HT-29 (cell line): ENCODE measurements at regions not wholly inside any gene's neighbourhood (a gene's known extent, or its start where the extent isn't known, plus 50 kb on each side); places are given as distances from the start of the nearest gene placed in this dataset.
A peak's percentile ranks its signal among the peaks of the same experiment; 100 is the strongest.
"Not testable (repeated sequence)": the region's sequence is repeated elsewhere in the genome, so short reads cannot be mapped to it uniquely, and the experiment has no call there.

Experiments
- DNase-seq: peaks from one replicate; pipeline ENCODE4 v3.0.0-alpha.2; 2015; ENCODE audit warnings: low spot score

DNA sequence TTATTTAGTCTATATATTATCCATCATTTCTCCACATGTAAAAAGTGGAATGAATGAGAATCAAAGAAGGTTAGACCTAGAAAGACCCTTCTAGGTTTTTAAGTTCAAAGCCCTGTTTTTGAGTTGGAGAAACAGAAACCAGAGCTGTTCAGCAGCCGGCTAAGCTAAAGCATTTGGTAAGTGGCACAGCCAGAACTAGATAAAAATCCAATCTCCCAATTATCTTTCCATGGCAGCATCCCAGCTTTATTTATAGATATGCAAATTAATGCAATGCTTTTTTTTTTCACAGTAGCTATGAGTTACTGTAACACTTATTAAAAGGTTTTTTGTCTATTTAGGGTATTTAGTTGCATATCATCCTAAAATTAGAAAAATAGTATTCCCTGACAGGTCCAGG is 85.1 kb downstream of the NIBAN1 start:
- no peak for DNase-seq

DNA sequence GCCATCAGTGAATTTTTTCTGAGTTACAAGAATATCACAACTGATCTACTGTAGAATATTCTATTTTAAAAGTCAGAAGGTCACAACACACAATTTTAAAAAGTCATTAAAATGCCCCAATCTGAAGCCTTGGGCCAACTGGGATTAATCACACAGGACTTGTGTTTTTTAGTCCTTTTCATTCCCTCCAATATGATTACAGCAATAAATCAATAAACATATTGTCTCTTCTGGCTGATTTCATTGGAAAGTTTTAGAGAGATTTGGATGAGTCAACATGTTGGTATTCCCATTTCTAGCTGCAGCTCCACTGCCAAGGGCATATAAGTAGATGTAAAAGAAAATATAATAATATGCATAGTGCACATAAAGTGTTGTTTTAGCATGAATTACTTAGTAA is 85.8 kb downstream of the NIBAN1 start:
- no peak for DNase-seq

DNA sequence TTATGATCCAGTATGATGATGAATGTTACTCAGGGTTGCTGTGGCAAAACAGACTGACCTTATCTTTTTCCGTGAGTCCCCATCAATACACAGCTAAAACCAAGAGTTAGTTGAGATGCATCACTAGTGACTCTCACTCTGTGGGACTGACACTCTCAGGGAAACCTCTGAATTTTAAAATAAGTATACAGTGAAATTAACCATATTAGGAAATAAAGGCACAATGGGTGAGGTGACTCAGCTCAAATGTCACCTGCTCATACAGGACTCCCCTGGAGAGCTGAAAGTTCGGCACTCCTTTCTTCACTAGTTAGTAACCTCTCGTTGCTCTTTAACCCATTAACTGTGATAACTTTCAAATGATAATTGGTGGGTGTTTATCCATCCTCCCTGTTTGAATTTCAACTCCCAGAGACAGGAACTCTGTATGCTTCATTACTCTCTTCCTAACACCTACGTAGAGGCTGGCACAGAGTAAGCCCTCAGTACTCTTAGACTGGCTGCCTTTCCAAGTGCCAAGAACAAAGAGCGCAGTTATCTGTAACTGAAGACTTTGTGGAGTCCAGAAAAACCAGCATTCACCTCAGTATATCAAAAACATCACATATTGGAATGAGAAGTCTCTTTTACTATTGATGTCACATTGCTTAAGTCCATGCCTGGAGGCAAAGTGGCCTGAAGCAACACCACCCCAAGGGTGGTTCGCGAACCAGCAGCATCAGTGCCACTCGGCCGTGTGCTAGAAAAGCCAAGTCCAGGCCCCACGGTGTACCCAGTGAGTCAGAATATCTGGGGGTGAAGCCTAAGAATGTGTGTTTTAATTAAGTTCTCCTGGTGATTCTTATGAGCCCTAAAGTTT is 91.1 kb downstream of the NIBAN1 start:
- no peak for DNase-seq

DNA sequence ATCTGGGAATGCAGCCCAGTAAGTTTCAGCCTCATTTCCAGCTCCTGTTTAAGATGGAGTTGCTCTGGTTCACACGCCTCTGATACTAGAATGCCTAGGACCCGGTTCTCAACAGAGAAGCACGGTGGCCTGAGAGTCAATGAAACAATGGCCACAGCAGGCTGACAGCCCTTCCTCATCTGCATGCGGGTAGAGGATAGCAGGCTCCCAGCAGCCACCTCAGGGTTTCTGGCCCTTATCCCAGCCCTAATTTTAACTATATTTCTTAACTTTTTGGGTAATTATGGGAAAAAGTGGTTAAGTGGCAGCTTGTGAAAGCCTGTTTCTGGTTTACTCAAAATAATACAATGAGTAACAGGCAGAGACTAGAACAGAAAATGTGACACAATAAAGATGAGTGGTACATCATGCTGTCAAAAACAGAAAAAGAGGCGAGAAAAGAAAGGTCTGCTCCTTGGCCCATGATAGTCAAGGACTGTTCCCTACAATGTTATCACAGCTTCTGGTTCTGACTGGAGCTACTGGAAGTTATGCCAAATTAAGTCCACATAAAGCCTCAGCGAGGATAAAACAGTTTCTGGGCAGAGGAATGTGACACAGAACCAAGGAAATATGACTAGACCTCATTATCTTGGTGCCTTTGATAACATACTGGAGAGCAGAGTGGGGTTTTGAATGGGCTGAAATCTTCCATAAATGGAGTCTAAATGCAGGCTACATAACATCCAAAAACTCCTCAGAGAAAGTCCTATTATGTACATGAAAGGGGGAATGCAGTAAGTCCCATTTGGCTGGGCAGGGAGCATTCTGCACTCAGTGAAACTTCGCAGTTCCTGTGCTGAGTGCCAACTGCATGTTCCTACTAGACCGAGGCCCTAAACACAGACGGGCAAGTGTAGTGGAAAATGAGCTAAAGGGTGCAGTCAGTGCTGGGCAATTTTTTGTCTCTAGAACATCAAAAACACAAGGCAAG is 92.1 kb downstream of the NIBAN1 start:
- DNase-seq: no peak

DNA sequence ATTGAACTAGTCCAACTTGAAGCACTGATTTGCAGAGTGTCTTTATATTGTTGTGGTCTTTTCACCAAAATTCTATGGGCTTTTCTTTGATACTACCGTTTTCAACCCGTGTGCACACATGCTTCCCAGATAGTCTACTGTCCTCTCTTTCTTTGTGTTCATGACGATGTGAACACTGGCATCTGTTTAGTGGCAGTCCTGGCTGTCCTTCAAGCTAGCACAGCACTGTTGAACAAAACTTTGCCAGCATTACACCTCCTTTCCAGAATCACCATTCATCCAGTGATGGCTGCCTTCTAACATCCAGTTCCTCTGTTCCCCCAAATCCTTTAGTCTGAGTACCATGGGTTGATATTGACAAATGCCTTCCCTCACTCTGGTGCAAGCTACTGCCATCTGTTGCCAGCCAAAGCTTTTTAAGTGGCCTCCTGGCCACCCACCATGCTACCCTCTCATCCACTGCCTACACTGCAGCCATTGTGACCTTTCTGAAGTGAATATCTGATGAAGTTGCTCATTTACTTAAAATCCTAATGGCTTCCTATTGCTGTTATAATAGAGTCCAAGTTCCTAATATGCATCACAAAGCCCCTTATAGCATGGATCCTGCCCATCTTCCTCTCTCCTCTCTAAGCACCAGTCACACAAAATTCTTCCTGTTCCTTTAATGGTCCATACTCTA is 94.3 kb downstream of the NIBAN1 start:
- no peak for DNase-seq

DNA sequence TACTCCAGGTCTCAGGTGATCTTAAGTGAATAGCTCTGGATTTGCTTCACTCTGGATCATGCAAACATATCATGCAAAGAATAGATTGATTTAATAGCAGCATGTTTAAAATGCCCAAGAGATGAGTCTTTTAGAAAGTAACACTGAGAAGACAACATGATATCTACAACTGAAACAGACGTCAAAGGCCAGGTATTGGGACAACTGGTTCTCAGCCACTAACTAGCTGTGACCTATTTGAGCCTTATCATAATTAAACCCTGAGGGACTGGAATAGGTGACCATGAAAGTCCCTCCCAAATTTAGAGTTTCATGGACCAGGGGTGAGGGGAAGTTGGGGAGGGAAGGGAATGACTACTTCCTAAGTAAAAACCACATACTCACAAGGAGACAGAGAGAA is 95.7 kb downstream of the NIBAN1 start:
- DNase-seq: no peak

DNA sequence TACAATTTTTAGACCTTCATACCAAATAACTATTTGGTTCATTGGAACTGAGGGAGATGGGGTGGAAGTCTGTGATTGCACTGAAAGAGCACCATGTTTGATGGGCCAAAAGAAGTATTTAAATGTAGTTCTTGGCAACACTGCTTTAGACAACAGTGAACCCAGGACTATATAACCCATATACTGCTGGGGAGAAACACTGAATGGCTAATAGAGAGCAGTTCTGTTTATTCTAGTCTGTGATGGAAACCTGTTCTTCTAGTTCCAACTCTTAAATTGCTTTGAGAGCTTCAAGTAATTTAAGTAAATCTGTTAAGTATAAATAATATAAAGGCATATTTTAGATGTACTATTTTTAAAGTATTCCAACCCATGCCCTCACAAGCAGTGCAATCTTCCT is 96.3 kb downstream of the NIBAN1 start:
- peak; percentile 23 for DNase-seq

DNA sequence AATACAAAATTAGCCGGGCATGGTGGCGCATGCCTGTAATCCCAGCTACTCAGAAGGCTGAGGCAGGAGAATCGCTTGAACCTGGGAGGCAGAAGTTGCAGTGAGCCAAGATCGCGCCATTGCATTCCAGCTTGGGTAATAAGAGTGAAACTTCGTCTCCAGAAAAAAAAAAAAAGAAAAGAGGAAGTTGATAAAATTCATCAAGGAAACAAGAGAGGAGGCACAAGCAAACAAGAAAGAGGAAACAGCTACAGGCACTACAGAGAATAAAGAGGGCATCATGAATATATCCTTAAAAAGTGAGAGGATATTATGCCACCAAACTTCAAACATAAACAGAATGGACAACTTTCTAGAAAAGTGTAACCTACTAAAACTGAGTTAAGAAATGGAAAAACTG is 98.3 kb downstream of the NIBAN1 start:
- DNase-seq: not testable (repeated sequence)

DNA sequence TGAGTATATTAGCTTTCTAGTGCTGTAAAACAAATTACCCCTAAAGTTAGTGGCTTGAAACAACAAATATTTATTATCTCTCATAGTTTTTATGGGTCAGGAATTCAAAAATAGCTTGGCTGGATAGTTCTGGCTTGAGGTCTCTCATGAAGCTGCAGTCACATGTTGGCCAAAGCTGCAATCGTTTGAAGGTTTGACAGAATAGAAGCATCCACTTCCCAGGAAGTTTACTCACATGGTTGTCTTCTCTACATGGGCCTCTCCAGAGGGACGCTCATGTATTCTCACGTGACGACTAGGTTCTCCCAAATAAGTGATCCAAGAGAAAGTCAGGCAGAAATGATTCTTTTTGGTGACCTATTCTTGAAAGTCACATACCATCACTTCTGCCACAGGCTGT is 99.1 kb downstream of the NIBAN1 start:
- DNase-seq: no peak

DNA sequence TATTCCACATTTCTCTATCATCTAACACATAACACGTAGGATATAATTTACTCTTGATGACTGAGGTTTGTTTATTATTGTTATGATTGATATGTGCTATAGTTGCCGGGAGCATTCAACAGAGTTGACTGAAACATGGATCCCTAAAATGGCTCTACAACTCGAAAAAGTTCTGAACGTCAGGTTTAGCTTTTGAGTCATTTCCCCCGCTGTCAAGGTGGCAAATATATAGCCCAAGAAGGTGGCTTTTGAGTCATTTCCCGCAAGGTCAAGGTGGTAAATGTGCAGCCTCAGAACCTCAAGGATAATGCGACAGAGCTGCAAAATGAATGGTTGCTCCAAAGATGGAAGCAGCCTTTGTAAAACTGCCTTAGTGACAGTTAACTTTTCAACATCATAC is 104.0 kb downstream of the NIBAN1 start:
- no peak for DNase-seq

DNA sequence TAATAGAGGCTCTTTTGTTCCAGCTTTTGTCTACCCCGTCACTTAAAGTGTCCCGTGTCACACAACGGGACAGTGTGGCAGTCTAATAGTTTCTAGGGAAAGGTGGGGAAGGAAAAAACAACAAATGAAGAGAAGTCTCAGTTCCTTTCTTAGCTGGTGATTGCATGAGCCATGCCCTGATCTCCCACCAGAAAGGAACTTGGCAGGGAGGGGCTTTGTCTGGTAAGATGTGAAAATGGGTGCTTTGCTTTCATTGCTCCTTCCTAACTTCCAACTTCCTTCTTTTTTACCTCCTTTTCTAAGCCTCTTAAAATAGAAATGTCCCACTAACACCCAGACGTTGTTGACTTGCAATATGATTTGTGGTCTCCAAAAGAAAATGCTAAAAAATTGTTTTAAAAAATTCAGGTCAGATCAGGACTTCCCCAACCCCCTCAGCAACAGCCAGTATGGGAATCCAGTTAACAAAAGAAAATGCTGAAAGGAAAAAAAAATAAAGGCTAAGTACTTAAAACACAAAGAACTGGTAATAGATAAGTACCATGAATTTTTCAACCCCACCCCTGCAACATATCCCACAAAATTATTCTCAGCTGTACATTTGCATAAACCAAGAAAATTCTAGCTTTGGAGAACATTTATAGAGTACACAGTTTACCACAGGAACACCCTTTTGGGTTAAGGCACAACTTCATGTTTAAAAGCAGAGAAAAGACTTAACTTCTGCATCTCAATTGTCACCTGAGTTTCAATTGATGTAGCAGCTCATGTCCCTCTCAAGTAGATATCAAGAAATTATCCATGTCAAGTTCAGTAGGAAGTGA is 106.2 kb downstream of the NIBAN1 start:
- DNase-seq: no peak

DNA sequence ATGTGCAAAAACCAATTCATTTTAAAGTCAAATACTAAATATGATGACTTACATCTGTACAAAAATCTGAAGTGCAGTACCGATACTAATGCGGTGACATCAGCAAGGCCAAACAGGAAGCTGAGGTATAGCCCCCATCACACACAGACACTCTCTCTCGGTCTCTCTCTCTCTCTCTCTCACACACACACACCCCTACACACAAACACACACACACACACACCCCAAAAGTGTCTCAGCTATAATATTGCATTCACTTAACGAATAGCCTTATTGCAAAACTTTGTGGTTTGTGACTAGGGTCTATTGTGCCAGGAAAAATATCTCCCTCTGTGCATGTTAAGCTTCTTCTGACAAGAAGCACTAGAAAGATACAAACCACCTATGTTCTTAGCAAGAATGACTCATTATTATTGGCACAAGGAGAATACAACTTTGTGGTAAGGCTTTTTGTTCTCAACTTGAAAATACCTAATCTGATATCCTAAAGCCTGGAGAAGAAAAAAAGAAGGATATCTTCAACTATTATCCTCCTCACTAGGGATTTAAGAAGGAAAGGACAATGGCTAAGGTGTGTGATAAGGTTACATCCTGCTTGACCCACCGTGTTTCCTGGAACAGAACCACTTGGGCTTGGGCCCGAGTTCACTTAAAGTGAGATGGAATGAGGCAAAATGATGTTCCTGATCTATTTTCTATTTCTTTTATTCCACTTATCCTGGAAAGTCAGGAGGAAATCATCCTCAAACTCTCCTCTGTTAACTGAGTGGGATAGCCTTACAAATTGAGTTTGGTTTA is 107.1 kb downstream of the NIBAN1 start:
- DNase-seq: no peak

DNA sequence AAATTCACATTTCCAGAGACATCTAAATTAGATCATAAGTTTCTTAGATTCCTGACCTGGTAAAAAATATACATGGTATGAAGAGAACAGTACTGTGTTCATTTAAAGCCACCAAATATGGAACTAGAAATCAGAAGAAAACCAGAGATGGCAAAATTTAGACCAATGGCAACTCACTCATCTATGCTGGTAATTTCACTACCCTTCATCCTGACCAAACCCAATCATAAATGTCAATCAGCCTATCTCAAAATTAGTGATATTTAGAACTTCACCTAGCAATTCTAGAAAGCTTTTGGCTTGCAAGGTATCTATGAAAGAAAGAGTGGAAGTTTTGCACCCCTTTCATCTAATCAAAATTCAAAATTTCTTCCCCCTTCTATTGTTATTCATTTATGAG is 107.7 kb downstream of the NIBAN1 start:
- no peak for DNase-seq

DNA sequence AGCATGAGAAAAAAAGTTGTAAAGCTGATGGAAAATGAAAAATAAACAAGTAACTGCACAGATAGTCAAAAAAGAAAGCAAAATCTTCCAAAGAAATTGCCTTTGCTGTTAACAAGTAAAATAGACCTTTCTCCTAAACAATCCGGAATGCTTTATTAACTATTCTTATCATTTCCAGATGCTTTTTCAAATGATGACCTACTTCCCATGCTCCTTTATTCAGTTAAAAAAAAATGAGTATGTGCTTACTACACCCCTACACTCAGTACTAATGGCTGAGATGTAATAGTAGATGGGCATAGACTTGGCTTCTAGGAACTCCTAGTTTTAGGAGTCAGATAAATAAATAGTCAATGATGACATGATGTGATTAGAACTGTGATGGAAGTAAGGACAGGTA is 108.5 kb downstream of the NIBAN1 start:
- DNase-seq: no peak

DNA sequence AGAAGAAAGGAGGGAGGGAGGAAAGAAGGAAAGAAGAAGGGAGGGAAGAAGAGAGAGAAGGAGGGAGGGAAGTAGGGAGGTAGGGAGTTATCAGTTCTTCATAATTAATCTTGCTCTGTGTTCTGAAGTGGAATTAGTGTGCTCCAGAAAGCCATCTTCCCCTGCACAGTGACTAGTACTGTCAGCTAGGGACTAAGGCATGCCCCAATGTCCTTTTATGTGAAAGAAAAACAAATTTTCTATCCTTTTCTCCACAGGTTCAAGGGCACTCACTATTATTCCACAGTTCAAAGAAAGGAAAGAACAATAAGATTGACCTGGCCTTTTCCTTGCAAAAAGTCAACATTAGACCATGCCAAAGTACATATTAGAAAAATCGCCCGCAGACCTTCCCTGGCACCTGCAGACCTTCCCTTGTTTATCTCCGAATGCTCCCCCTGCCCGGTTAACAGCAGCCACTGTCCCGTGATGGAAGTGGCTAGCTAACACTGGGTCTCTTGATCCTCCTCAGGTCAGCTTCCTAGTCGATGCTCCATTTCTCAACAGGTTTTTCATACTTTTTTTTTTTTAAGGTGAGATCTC is 107.2 kb upstream of the EDEM3 start:
- DNase-seq: no peak

DNA sequence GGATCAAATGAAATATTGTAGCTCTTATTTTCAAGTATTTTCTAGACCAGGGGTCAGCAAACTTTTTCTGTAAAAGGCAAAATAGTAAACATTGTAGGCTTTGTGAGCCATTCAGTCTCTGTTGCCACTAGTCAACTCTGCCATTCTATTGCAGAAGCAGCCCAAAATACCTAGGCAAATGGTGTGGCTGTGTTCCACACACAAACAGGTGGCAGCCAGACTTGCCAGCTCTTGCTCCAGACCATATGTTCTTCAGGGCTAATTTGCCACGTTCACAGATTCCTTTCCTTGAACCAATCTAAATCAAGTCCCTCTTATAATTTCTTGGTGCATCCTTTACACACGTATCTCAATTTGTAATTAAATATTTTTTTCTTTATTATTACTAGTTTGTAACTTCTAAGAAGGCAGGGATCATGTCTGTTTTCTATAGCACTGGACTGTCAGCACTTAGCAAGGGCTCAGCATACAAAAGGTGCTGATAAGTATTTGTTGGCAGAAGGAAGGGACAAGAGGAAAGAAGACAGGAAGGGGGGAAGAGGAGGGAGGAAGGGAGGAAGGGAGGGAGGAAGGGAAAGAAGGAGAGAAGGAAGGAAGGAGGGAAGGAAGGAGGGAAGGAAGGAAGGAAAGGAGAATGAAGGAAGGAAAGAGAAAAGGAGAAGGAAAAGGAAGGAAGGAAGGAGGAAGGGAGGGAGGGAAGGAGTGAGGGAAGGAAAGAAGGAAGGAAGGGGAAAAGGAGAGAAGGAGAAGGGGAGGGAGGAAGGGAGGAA is 106.5 kb upstream of the EDEM3 start:
- no peak for DNase-seq

DNA sequence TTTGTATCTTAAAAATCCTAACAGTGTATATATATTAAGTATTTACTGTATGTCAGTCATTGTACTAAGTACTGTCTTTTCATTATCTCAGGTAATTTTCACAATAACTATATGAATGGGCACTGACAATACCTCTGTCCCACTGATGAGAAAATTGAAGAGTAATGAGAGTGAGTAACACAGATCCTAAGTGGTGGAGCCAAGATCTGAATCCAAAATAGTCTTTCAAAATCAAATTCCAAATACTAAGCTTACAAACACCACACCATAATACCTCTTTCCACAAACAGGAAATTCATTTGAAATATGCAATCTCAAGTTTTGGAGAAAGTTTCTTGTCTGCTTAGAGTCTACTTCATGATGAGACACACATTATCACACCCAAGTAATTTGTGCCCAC is 105.9 kb upstream of the EDEM3 start:
- no peak for DNase-seq

DNA sequence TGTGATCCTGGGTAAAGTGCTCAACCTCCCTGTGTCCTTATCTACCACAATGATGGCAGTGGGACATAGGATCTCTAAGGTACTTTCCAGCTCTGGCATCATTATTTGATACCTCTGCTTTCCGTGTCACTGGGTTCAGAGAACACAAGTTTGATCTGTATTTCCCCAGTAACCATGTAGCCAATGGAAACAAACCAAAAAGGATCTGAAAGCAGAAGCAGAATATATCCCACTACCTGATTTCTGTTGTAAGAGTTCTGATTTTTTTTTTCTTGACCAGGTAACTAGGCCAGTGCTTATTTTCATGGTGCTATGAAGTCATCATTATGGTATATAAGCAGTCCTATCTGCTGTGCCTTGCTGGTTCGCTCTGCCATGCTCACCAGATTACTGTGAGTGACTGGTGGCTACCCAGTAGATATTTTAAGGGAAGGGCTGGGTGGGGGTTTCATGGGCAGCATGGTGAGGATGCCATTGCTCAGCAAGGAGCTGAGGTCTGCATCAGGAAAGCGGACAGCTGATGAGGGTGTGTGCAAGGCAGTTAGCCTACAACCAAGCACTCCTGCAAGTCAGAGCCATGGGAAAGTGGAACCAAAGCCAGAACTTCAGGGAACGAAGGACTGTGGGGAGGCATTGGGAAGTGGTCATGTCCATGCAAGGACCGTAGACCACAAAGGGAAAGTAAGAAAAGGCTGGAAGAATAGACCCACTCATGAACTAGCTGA is 104.9 kb upstream of the EDEM3 start:
- DNase-seq: no peak

DNA sequence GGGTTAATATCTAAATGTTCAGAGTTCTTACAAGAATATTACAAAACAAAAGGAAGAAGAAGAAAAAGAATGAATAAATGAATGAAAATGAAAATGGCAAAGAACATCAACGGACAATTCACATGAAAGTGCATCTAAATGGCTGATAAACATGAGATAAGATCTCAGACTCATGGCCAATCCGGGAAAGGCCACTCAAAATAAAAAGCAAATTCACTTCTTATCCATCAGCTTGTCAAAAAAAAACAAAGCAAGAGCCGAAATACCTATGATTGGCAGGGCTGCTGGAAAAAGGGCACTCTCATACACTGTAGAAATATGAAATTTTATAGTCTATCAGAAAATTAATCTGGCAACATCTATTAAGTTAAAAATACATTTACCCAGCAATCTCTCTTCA is 103.6 kb upstream of the EDEM3 start:
- DNase-seq: no peak
